Adrenal gland (tissue), 5 donors: ENCODE measurements at regions not wholly inside any gene's neighbourhood (a gene's known extent, or its start where the extent isn't known, plus 50 kb on each side); places are given as distances from the start of the nearest gene placed in this dataset.

Experiments used
- POLR2A ChIP-seq, 2 donors: fragments of 450-650 bp; IDR thresholded peaks; one replicate each; pipeline ENCODE4 v1.6.1; 2017; ENCODE audit warnings: antibody characterized with exemption in 2 of 2, mild to moderate bottlenecking in 2 of 2, moderate library complexity in 1 of 2
- TF ChIP-seq, protein P1 (sequence below), 6 experiments: fragments of 450-650 bp in 4 of 6; fragments of 200-600 bp in 2 of 6; sonication (generic) in 1 of 6; IDR thresholded peaks; 1 replicate in 5 of 6; 2 replicates in 1 of 6; pipeline versions ENCODE4 v1.5.1 to v1.8.0; 2016 to 2021; ENCODE audit warnings: antibody characterized with exemption in 6 of 6, mild to moderate bottlenecking in 2 of 6, moderate library complexity in 1 of 6
- donor health status: DM: no; HTN: no; CAD: no.

GRCh38 chr11:37643968-37644367, 1045.9 kb upstream of the RAG2 start:
- no peak for TF ChIP-seq POLR2A (IDR thresholded peaks at IDR 0.05)
- TF ChIP-seq, protein P1, sequence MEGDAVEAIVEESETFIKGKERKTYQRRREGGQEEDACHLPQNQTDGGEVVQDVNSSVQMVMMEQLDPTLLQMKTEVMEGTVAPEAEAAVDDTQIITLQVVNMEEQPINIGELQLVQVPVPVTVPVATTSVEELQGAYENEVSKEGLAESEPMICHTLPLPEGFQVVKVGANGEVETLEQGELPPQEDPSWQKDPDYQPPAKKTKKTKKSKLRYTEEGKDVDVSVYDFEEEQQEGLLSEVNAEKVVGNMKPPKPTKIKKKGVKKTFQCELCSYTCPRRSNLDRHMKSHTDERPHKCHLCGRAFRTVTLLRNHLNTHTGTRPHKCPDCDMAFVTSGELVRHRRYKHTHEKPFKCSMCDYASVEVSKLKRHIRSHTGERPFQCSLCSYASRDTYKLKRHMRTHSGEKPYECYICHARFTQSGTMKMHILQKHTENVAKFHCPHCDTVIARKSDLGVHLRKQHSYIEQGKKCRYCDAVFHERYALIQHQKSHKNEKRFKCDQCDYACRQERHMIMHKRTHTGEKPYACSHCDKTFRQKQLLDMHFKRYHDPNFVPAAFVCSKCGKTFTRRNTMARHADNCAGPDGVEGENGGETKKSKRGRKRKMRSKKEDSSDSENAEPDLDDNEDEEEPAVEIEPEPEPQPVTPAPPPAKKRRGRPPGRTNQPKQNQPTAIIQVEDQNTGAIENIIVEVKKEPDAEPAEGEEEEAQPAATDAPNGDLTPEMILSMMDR (IDR thresholded peaks at IDR 0.05): no peak
